Panc1 (cell line): ENCODE measurements at regions not wholly inside any gene's neighbourhood (a gene's known extent, or its start where the extent isn't known, plus 50 kb on each side); places are given as distances from the start of the nearest gene placed in this dataset.

ENCODE experiments used
- CTCF ChIP-seq: fragments of 450-650 bp; IDR thresholded peaks from 2 replicates; pipeline ENCODE4 v1.5.1; 2017; ENCODE audit warnings: mild to moderate bottlenecking
- POLR2AphosphoS5 ChIP-seq: IDR thresholded peaks from 2 replicates; pipeline ENCODE4 v1.6.1; 2012; ENCODE audit warnings: mild to moderate bottlenecking, low read depth, low read length, moderate library complexity
- REST ChIP-seq, 2 experiments: IDR thresholded peaks; 2 replicates each; pipeline ENCODE4 v1.6.1; 2011 to 2012; ENCODE audit warnings: low read depth in 2 of 2, control low read depth in 1 of 2, low read length in 1 of 2, mild to moderate bottlenecking in 1 of 2, moderate library complexity in 1 of 2; ENCODE audit not compliant: insufficient read depth in 1 of 2
- SIN3A ChIP-seq: IDR thresholded peaks from 2 replicates; pipeline ENCODE4 v1.6.1; 2012; ENCODE audit warnings: low read depth, mild to moderate bottlenecking, low read length, moderate library complexity, borderline replicate concordance; ENCODE audit not compliant: insufficient read depth
- TCF7L2 ChIP-seq: IDR thresholded peaks from 2 replicates; pipeline ENCODE4 v1.6.1; 2011; ENCODE audit warnings: mild to moderate bottlenecking, low read depth, low read length, inconsistent platforms

- no peak for TF ChIP-seq CTCF
- no peak for TF ChIP-seq TCF7L2
- TF ChIP-seq POLR2AphosphoS5, result no peak
- TF ChIP-seq REST (IDR thresholded peaks at IDR 0.05; ENCODE audit: insufficient read depth in 1 of 2, low read depth in 2 of 2, low read length in 1 of 2), result no peak
- TF ChIP-seq SIN3A, result no peak
Observed at GRCh38 chr3:161691677-161692076, 195.1 kb downstream of the OTOL1 start.
